Kidney (tissue), 13 donors: ENCODE measurements at regions not wholly inside any gene's neighbourhood (a gene's known extent, or its start where the extent isn't known, plus 50 kb on each side); places are given as distances from the start of the nearest gene placed in this dataset.
"Not testable (repeated sequence)": the region's sequence is repeated elsewhere in the genome, so short reads cannot be mapped to it uniquely, and the experiment has no call there.

Source experiments
- DNase-seq, 5 donors: peaks; one replicate each; pipeline ENCODE4 v3.0.0-alpha.2; 2013 to 2020
- FAIRE-seq: peaks from 2 replicates; lab custom pipeline; 2012; peaks lifted over from hg19 to GRCh38; lab: Jason Lieb, UNC
- H3K27ac ChIP-seq, 2 donors: one replicate each; pipeline ENCODE4 v1.7.0; 2013; ENCODE audit warnings: low read depth in 2 of 2, low read length in 2 of 2, inconsistent platforms in 1 of 2
- H3K27me3 ChIP-seq: one replicate; pipeline ENCODE4 v1.7.1; 2013; ENCODE audit warnings: low read length, inconsistent platforms; ENCODE audit not compliant: control insufficient read depth, insufficient read depth
- H3K36me3 ChIP-seq, 3 donors: one replicate each; pipeline versions ENCODE4 v1.7.0 to v1.7.1; 2013; ENCODE audit warnings: low read length in 3 of 3, control low read depth in 1 of 3, inconsistent platforms in 1 of 3; ENCODE audit not compliant: insufficient read depth in 3 of 3, control insufficient read depth in 2 of 3
- H3K4me1 ChIP-seq, 3 donors: one replicate each; pipeline versions ENCODE4 v1.7.0 to v1.7.1; 2013; ENCODE audit warnings: low read length in 3 of 3, inconsistent platforms in 1 of 3, low read depth in 1 of 3; ENCODE audit not compliant: control insufficient read depth in 2 of 3, insufficient read depth in 2 of 3
- H3K4me3 ChIP-seq, 3 donors: one replicate each; pipeline versions ENCODE4 v1.7.0 to v1.8.1; 2013; ENCODE audit warnings: low read length in 3 of 3, control low read depth in 1 of 3, inconsistent platforms in 1 of 3
- H3K9ac ChIP-seq, 3 donors: one replicate each; pipeline versions ENCODE4 v1.7.0 to v1.7.1; 2013; ENCODE audit warnings: low read length in 3 of 3, control low read depth in 1 of 3, inconsistent platforms in 1 of 3
- H3K9me3 ChIP-seq, 3 donors: one replicate each; pipeline versions ENCODE4 v1.7.0 to v1.7.1; 2013; ENCODE audit warnings: low read length in 3 of 3, control low read depth in 1 of 3, inconsistent platforms in 1 of 3; ENCODE audit not compliant: control insufficient read depth in 2 of 3, insufficient read depth in 1 of 3
- CTCF ChIP-seq: IDR thresholded peaks from 3 replicates; pipeline ENCODE4 v1.5.1; 2012; ENCODE audit warnings: mild to moderate bottlenecking, moderate library complexity, borderline replicate concordance; ENCODE audit not compliant: insufficient read depth; ENCODE audit errors: extremely low read depth
- intact Hi-C: fragments of 100-400 bp; cut with DNase I; formaldehyde crosslinking; loops from one replicate; pipeline ENCODE4 v1.11.1; 2022
- donor health status: control.
- donor health status: control.
- donor health status: control.
- donor health status: control.
- donor health status: control.
- donor health status: DM: yes; HTN: yes; CAD: no.
- donor health status: Normal renal cell carcinoma (clear cell type).

- H3K36me3 ChIP-seq, result no peaks in the 10 kb centered on the region
- H3K4me3 ChIP-seq, result no peak overlapping the region
- no peak overlapping the region for H3K27ac ChIP-seq
- H3K4me1 ChIP-seq, result no peaks in the 10 kb centered on the region
- FAIRE-seq (no peak), DNase-seq (no peak)
- H3K9me3 ChIP-seq, result no peaks in the 10 kb centered on the region
- no peak overlapping the region for H3K9ac ChIP-seq
- intact Hi-C loops, result no loop called here
- no peak for TF ChIP-seq CTCF
- H3K27me3 ChIP-seq, result no peaks in the 10 kb centered on the region
These were observed 515.3 kb downstream of the IRS2 start for GRCh38 chr13:109271061-109271460.

- DNase-seq, H3K27me3 ChIP-seq, H3K4me3 ChIP-seq, intact Hi-C loops, H3K27ac ChIP-seq, H3K36me3 ChIP-seq, H3K9ac ChIP-seq, H3K9me3 ChIP-seq, FAIRE-seq, H3K4me1 ChIP-seq: not testable (repeated sequence)
These were observed 517.0 kb downstream of the IRS2 start for GRCh38 chr13:109269381-109269780.

GRCh38 chr13:109268492-109268891 is 517.9 kb downstream of the IRS2 start:
- H3K27ac ChIP-seq, result not testable (repeated sequence)

GRCh38 chr13:109267400-109267799 is 519.0 kb downstream of the IRS2 start:
- FAIRE-seq, H3K27me3 ChIP-seq, H3K4me1 ChIP-seq, H3K27ac ChIP-seq, H3K9me3 ChIP-seq, intact Hi-C loops, H3K9ac ChIP-seq, H3K36me3 ChIP-seq, DNase-seq, H3K4me3 ChIP-seq: not testable (repeated sequence)

More at GRCh38 chr13:109268492-109268891, 517.9 kb downstream of the IRS2 start:
- H3K4me3 ChIP-seq, H3K4me1 ChIP-seq, FAIRE-seq, H3K9me3 ChIP-seq, H3K36me3 ChIP-seq, H3K27me3 ChIP-seq, intact Hi-C loops, H3K9ac ChIP-seq, DNase-seq: not testable (repeated sequence)

GRCh38 chr13:109265438-109265742 is 521.0 kb downstream of the IRS2 start:
- H3K9ac ChIP-seq, intact Hi-C loops, H3K27me3 ChIP-seq, H3K4me1 ChIP-seq, FAIRE-seq, H3K27ac ChIP-seq, H3K4me3 ChIP-seq, DNase-seq, H3K9me3 ChIP-seq, H3K36me3 ChIP-seq: not testable (repeated sequence)

- H3K27me3 ChIP-seq, H3K4me1 ChIP-seq, H3K9me3 ChIP-seq, intact Hi-C loops, H3K27ac ChIP-seq, H3K9ac ChIP-seq, H3K4me3 ChIP-seq, DNase-seq, H3K36me3 ChIP-seq, FAIRE-seq: not testable (repeated sequence)
These were observed 521.6 kb downstream of the IRS2 start for GRCh38 chr13:109264603-109265437.

GRCh38 chr13:109257761-109258157 is 528.6 kb downstream of the IRS2 start:
- H3K9me3 ChIP-seq, intact Hi-C loops, FAIRE-seq, DNase-seq, H3K27me3 ChIP-seq, H3K4me1 ChIP-seq, H3K27ac ChIP-seq, H3K36me3 ChIP-seq, H3K4me3 ChIP-seq, H3K9ac ChIP-seq: not testable (repeated sequence)
